ENCODE measurements at regions not wholly inside any gene's neighbourhood (a gene's known extent, or its start where the extent isn't known, plus 50 kb on each side); places are given as distances from the start of the nearest gene placed in this dataset.

DNA sequence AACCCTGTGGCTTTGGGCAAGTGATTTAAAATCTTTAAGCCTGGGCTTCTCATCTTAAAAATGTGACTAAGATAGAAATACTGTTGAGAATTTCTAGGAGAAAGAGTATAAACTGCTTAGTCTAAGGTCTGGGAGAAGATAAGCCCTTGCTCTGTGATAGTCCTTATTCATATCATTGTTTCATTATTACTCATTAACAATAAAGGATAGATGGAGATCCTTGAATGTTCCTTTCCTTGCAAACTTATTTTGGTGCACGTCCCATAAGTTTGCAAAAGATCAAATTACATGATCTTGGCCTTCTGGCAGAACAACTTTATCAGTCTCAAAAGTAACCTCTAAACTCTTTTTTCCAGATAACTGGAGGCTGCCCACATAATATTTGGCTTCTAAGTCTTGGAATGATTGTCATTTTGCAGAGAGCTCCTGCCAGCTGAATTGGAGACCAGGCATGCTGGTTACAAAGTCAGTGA is 138.3 kb downstream of the FAM124B start:
- TF ChIP-seq, protein P1, sequence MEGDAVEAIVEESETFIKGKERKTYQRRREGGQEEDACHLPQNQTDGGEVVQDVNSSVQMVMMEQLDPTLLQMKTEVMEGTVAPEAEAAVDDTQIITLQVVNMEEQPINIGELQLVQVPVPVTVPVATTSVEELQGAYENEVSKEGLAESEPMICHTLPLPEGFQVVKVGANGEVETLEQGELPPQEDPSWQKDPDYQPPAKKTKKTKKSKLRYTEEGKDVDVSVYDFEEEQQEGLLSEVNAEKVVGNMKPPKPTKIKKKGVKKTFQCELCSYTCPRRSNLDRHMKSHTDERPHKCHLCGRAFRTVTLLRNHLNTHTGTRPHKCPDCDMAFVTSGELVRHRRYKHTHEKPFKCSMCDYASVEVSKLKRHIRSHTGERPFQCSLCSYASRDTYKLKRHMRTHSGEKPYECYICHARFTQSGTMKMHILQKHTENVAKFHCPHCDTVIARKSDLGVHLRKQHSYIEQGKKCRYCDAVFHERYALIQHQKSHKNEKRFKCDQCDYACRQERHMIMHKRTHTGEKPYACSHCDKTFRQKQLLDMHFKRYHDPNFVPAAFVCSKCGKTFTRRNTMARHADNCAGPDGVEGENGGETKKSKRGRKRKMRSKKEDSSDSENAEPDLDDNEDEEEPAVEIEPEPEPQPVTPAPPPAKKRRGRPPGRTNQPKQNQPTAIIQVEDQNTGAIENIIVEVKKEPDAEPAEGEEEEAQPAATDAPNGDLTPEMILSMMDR (IDR thresholded peaks at IDR 0.05; ENCODE audit: insufficient read depth in 1 of 2, low read depth in 1 of 2, low read length in 1 of 2, severe bottlenecking in 1 of 2, unreplicated experiment in 1 of 2): no peak
- H3K4me1 ChIP-seq: 0 out of 2 replicates have a peak, but pooled peaks cover 11% of the 10 kb centered on the region
- no peaks in the 10 kb centered on the region for H3K36me3 Mint-ChIP-seq (ENCODE audit: insufficient read depth, unreplicated experiment)
- no peak overlapping the region for H3K4me3 ChIP-seq (ENCODE audit: low read depth, low read length)
- no peak overlapping the region for H3K4me3 Mint-ChIP-seq (ENCODE audit: unreplicated experiment)
- H3K27me3 ChIP-seq (replicated peaks; ENCODE audit: control insufficient read depth, insufficient read depth, low read length): no peaks in the 10 kb centered on the region
- intact Hi-C loops (cut with micrococcal nuclease; ENCODE audit: unreplicated experiment): no loop called here
- H3K9me3 ChIP-seq: no peaks in the 10 kb centered on the region
- no peak for DNase-seq
- H3K27ac Mint-ChIP-seq (ENCODE audit: unreplicated experiment): no peak overlapping the region
- ChIA-PET CTCF (no interaction called here), POLR2A (no interaction called here)
- peaks cover 18% of the 10 kb centered on the region for H3K4me1 Mint-ChIP-seq (ENCODE audit: low read depth, unreplicated experiment)
- H3K27me3 Mint-ChIP-seq (ENCODE audit: insufficient read depth, unreplicated experiment): no peaks in the 10 kb centered on the region
- no peaks in the 10 kb centered on the region for H3K9me3 Mint-ChIP-seq (ENCODE audit: unreplicated experiment)
- H3K36me3 ChIP-seq (ENCODE audit: control insufficient read depth, insufficient read depth, low read length): no peaks in the 10 kb centered on the region
- no TSS peak for BruUV-seq (replicated peaks)

DNA sequence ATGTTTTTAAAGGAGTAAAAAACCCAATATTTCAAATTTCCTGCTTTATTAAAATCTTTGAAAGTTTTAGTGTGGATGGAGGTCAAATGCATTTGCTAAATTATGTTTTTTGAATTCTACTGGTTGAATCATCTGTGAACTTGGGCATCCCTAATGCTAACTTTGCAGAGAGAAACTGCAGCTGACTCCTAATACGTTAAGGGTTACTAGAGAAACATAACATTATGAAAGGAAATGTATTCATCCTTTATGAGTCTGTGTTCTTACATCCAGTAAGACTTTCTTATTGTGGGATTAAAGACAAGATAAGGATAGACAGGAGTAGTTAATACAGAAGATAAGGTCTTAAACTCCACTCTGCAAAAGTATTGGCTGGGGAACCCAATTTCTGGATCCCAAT is 140.6 kb downstream of the FAM124B start:
- ChIA-PET CTCF (no interaction called here), POLR2A (no interaction called here)
- no peak for DNase-seq
- intact Hi-C loops (cut with micrococcal nuclease; ENCODE audit: unreplicated experiment): no loop called here
- peaks cover 13% of the 10 kb centered on the region for H3K4me1 Mint-ChIP-seq (ENCODE audit: low read depth, unreplicated experiment)
- H3K4me3 ChIP-seq (ENCODE audit: low read depth, low read length): no peak overlapping the region
- H3K4me3 Mint-ChIP-seq (ENCODE audit: unreplicated experiment): no peak overlapping the region
- 0 out of 2 replicates have a peak, but pooled peaks cover 11% of the 10 kb centered on the region for H3K4me1 ChIP-seq
- H3K9me3 Mint-ChIP-seq (ENCODE audit: unreplicated experiment): no peaks in the 10 kb centered on the region
- no peaks in the 10 kb centered on the region for H3K9me3 ChIP-seq
- no peaks in the 10 kb centered on the region for H3K36me3 ChIP-seq (ENCODE audit: control insufficient read depth, insufficient read depth, low read length)
- no peaks in the 10 kb centered on the region for H3K27me3 ChIP-seq (replicated peaks; ENCODE audit: control insufficient read depth, insufficient read depth, low read length)
- H3K36me3 Mint-ChIP-seq (ENCODE audit: insufficient read depth, unreplicated experiment): no peaks in the 10 kb centered on the region
- BruUV-seq (replicated peaks): no TSS peak
- no peaks in the 10 kb centered on the region for H3K27me3 Mint-ChIP-seq (ENCODE audit: insufficient read depth, unreplicated experiment)
- H3K27ac Mint-ChIP-seq (ENCODE audit: unreplicated experiment): no peak overlapping the region
- TF ChIP-seq, protein P1 (IDR thresholded peaks at IDR 0.05; ENCODE audit: insufficient read depth in 1 of 2, low read depth in 1 of 2, low read length in 1 of 2, severe bottlenecking in 1 of 2, unreplicated experiment in 1 of 2): no peak

GRCh38 chr2:224260372-224261020 is 141.4 kb downstream of the FAM124B start:
- Mint-ChIP-seq H3K4me3 (ENCODE audit: unreplicated experiment) (no peak overlapping the region), H3K36me3 (ENCODE audit: insufficient read depth, unreplicated experiment) (no peaks in the 10 kb centered on the region), H3K27me3 (ENCODE audit: insufficient read depth, unreplicated experiment) (no peaks in the 10 kb centered on the region), H3K27ac (ENCODE audit: unreplicated experiment) (no peak overlapping the region), H3K4me1 (ENCODE audit: low read depth, unreplicated experiment) (peaks cover 13% of the 10 kb centered on the region), H3K9me3 (ENCODE audit: unreplicated experiment) (no peaks in the 10 kb centered on the region)
- intact Hi-C loops (cut with micrococcal nuclease; ENCODE audit: unreplicated experiment): no loop called here
- no peaks in the 10 kb centered on the region for H3K36me3 ChIP-seq (ENCODE audit: control insufficient read depth, insufficient read depth, low read length)
- 0 out of 2 replicates have a peak, but pooled peaks cover 11% of the 10 kb centered on the region for H3K4me1 ChIP-seq
- TF ChIP-seq, protein P1 (IDR thresholded peaks at IDR 0.05; ENCODE audit: insufficient read depth in 1 of 2, low read depth in 1 of 2, low read length in 1 of 2, severe bottlenecking in 1 of 2, unreplicated experiment in 1 of 2): no peak
- H3K9me3 ChIP-seq: no peaks in the 10 kb centered on the region
- ChIA-PET POLR2A (no interaction called here), CTCF (no interaction called here)
- H3K4me3 ChIP-seq (ENCODE audit: low read depth, low read length): no peak overlapping the region
- no peaks in the 10 kb centered on the region for H3K27me3 ChIP-seq (replicated peaks; ENCODE audit: control insufficient read depth, insufficient read depth, low read length)
- DNase-seq: no peak
- no TSS peak for BruUV-seq (replicated peaks)

Measured in Caco-2 (cell line).